ENCODE measurements at regions not wholly inside any gene's neighbourhood (a gene's known extent, or its start where the extent isn't known, plus 50 kb on each side); places are given as distances from the start of the nearest gene placed in this dataset.

DNA sequence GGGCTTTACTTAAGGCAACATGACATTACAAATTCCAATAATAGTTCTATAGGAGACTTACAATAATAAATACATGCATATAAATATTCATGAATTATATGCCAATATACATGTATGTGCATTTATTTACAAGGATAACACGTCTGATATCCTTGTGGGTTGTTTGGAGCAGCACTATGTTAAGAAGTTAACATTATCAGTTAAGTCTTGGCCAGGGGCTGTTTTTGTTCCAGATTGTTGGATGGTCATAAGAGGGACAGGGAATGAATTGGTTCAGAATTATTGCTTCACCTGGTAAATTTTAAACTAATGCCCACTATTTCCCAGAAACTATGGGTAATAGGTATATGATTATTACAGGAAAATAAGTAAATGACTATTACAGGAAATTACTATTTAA, 81.3 kb upstream of the MMS22L start:
- TF ChIP-seq SUZ12 (IDR thresholded peaks at IDR 0.05; ENCODE audit: extremely low read depth, insufficient read depth, insufficient read length) (no peak), YY1 (IDR thresholded peaks at IDR 0.05; ENCODE audit: insufficient read depth, insufficient read length) (no peak)
